ENCODE measurements at regions not wholly inside any gene's neighbourhood (a gene's known extent, or its start where the extent isn't known, plus 50 kb on each side); places are given as distances from the start of the nearest gene placed in this dataset.

DNA sequence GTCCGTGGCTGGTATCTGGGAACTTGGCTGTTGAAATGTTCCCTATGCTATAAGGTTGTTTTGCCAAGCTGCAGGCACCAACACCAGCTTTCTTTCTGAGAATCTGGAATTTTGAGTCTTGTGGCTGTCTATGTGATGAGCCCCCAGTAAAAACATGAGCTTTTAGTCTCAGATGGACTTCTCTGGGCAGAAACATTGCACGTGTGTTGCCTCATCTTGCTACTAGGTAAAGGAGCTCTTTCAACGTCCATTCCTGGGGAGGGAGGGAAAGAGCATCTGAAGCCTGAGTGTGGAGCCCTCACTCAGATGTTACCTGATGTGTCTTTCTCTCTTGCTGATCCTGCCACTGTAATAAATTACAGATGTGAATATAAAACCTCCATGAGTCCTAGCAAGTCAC, 183.8 kb upstream of the LHX5 start:
- H3K9me3 ChIP-seq (ENCODE audit: control insufficient read depth, low read length) = peaks cover 9% of the 10 kb centered on the region
- 86% methylated on average over 3 of the region's 3 CpGs for WGBS

DNA sequence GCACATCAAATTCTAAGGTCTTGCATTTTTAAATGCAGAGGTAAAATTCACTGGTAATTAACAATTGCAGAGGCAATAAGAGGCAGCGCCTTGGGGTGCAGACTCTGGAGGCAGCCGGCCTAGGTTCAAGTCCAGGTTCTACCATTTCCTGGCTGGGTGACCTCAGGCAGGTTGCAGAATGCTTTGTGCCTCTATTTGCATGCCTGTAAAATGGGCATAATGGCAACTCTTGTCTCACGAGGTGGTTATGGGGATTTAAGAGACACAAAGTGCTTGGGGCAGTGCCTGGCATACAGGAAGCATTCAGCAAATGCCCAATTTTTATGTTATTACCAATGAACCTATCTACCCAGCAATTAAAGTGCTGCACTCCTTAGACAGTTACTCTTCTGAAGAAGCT, 180.0 kb upstream of the LHX5 start:
- ATAC-seq (no peak), DNase-seq (no peak)
- H3K4me3 ChIP-seq (ENCODE audit: low read length) = no peak overlapping the region
- H3K27ac ChIP-seq (ENCODE audit: low read length) = no peak overlapping the region
- peaks cover 6% of the 10 kb centered on the region for H3K27me3 ChIP-seq (ENCODE audit: control insufficient read depth, insufficient read depth)
- peaks cover 9% of the 10 kb centered on the region for H3K9me3 ChIP-seq (ENCODE audit: control insufficient read depth, low read length)
- H3K4me1 ChIP-seq (ENCODE audit: control insufficient read depth, insufficient read depth, low read length) = no peaks in the 10 kb centered on the region
- intact Hi-C loops (cut with DNase I) = no loop called here
- 75% methylated on average over 3 of the region's 3 CpGs for WGBS

More for the DNA sequence above, 183.8 kb upstream of the LHX5 start:
- ATAC-seq (no peak), DNase-seq (no peak)
- Histone ChIP-seq H3K27me3 (ENCODE audit: control insufficient read depth, insufficient read depth) (peaks cover 6% of the 10 kb centered on the region), H3K4me1 (ENCODE audit: control insufficient read depth, insufficient read depth, low read length) (no peaks in the 10 kb centered on the region), H3K4me3 (ENCODE audit: low read length) (no peak overlapping the region), H3K27ac (ENCODE audit: low read length) (no peak overlapping the region)
- intact Hi-C loops (cut with DNase I) = no loop called here

DNA sequence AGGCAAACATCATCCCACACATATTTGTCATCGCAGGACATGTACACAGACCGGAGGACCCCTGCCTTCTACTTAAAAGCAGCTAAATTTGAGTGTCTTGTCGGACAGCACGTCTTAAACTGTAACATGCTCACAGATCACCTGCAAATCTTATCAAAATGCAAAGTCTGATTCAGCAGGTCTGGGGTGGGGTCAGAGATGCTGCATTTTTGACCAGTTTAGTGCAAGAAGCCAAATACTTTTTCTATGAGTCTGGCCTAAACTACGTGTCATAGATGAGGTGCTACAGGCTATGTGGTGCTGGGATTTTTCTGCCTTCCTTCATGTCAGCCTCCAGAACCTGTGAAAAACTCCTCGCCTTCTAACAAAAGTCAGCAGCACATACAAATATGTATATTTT, 178.8 kb upstream of the LHX5 start:
- intact Hi-C loops (cut with DNase I) = no loop called here
- H3K27ac ChIP-seq (ENCODE audit: low read length) = no peak overlapping the region
- no peaks in the 10 kb centered on the region for H3K4me1 ChIP-seq (ENCODE audit: control insufficient read depth, insufficient read depth, low read length)
- H3K4me3 ChIP-seq (ENCODE audit: low read length) = no peak overlapping the region
- 58% methylated on average over 6 of the region's 6 CpGs for WGBS
- H3K9me3 ChIP-seq (ENCODE audit: control insufficient read depth, low read length) = peaks cover 6% of the 10 kb centered on the region
- DNase-seq (no peak), ATAC-seq (no peak)
- peaks cover 6% of the 10 kb centered on the region for H3K27me3 ChIP-seq (ENCODE audit: control insufficient read depth, insufficient read depth)

DNA sequence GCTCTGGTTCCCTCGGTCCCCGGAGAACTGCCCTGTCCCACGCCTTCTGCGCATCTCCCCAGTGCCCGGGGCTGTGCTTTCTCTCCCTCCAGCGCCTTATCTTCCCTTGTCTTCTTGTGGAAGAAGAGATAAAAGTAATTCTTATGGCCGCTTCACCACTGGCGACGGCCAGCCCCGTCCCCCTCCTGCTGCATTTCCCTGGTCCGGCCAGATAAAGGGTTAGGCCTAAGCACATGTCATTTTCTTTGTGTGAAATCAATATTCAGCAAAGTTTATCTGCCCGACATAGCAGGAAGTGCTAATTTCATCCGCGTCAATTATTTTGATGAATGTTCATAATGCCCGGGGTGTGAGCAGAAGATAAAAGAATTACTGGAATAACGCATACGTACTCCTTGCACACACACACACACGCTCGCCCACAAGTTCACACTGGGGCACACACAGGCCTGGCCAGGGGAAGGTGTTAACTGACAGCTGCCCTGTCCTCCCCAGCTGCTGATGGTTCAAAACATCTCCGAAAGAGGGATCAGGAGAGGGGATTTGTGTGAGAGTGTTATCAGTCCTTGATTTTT, 177.7 kb upstream of the LHX5 start:
- no peak for DNase-seq
- H3K4me3 ChIP-seq (ENCODE audit: low read length) = no peak overlapping the region
- H3K4me1 ChIP-seq (ENCODE audit: control insufficient read depth, insufficient read depth, low read length) = no peaks in the 10 kb centered on the region
- H3K27me3 ChIP-seq (ENCODE audit: control insufficient read depth, insufficient read depth) = peaks cover 6% of the 10 kb centered on the region
- no peak overlapping the region for H3K27ac ChIP-seq (ENCODE audit: low read length)
- H3K9me3 ChIP-seq (ENCODE audit: control insufficient read depth, low read length) = peaks cover 4% of the 10 kb centered on the region
- 12% methylated on average over 20 of the region's 20 CpGs for WGBS
- intact Hi-C loops (cut with DNase I) = no loop called here
- no peak for ATAC-seq

DNA sequence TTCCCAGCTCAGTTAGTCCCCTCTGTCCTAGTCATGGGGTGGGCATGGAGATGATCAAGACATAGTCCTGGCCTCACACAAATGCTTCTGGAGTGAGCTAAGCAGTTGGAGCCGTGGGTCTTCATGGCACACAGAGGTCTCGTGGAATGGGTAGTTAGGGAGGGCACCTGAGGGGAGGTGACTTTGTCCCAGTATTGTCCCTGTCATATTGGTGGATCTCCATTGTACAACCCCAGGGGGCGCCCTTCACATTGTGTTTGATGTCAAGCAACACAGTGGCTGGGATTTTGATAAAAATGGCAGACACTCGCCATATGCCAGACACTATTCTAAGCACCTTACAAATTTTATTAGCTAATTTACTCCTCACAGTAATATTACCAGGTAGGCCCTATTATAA, 175.4 kb upstream of the LHX5 start:
- no peaks in the 10 kb centered on the region for H3K9me3 ChIP-seq (ENCODE audit: control insufficient read depth, low read length)
- DNase-seq (no peak), ATAC-seq (no peak)
- no peaks in the 10 kb centered on the region for H3K4me1 ChIP-seq (ENCODE audit: control insufficient read depth, insufficient read depth, low read length)
- no peak overlapping the region for H3K27ac ChIP-seq (ENCODE audit: low read length)
- H3K4me3 ChIP-seq (ENCODE audit: low read length) = no peak overlapping the region
- intact Hi-C loops (cut with DNase I) = no loop called here
- H3K27me3 ChIP-seq (ENCODE audit: control insufficient read depth, insufficient read depth) = no peaks in the 10 kb centered on the region
- 72% methylated on average over 4 of the region's 4 CpGs for WGBS

DNA sequence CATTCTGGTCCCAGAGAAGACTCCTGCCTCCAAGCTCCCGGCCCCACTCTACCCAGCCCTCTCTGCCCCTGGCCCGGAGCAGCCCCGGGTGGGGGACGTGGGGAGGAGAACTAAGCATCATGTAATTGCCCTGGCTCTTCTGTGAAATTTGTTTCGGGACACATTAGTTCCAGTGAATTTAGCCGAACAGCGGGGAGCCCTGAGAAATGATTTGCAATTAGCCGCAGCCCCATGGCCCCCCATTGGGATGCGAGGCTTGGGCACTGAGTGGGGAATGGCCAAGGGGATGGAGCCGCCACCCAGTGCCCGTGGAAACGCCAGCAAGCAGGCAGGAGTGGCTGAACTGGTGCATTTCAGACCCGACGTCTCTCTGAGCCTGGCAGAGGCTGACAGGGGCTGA, 173.9 kb upstream of the LHX5 start:
- Histone ChIP-seq H3K27me3 (ENCODE audit: control insufficient read depth, insufficient read depth) (no peaks in the 10 kb centered on the region), H3K4me1 (ENCODE audit: control insufficient read depth, insufficient read depth, low read length) (no peaks in the 10 kb centered on the region)
- 46% methylated on average over 14 of the region's 14 CpGs for WGBS

DNA sequence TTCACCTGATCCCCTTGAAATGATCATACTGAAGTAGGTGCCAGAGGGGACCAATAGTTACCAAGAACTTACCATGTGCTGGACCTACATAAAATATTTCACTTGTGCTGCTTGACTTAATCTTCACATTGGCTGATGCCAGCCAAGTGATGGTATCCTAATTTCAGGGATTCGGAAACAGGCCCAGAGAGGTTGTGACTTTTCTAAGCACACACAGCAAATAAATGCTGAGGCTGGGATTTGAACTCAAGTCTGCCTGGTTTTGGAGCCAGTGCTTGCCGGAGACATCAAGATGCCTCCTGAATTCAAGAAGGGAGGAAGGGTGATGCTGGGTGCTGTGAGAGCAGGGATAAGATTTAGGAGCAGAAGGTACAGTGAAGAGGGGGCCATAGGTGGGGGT, 173.5 kb upstream of the LHX5 start:
- intact Hi-C loops (cut with DNase I) = no loop called here
- ATAC-seq (no peak), DNase-seq (no peak)
- Histone ChIP-seq H3K4me1 (ENCODE audit: control insufficient read depth, insufficient read depth, low read length) (no peaks in the 10 kb centered on the region), H3K27ac (ENCODE audit: low read length) (no peak overlapping the region), H3K9me3 (ENCODE audit: control insufficient read depth, low read length) (no peaks in the 10 kb centered on the region), H3K27me3 (ENCODE audit: control insufficient read depth, insufficient read depth) (no peaks in the 10 kb centered on the region), H3K4me3 (ENCODE audit: low read length) (no peak overlapping the region)
- 80% methylated on average over 2 of the region's 2 CpGs for WGBS

More for the DNA sequence above, 173.9 kb upstream of the LHX5 start:
- no peaks in the 10 kb centered on the region for H3K9me3 ChIP-seq (ENCODE audit: control insufficient read depth, low read length)
- no peak overlapping the region for H3K27ac ChIP-seq (ENCODE audit: low read length)
- DNase-seq (no peak), ATAC-seq (no peak)
- intact Hi-C loops (cut with DNase I) = no loop called here
- H3K4me3 ChIP-seq (ENCODE audit: low read length) = no peak overlapping the region

DNA sequence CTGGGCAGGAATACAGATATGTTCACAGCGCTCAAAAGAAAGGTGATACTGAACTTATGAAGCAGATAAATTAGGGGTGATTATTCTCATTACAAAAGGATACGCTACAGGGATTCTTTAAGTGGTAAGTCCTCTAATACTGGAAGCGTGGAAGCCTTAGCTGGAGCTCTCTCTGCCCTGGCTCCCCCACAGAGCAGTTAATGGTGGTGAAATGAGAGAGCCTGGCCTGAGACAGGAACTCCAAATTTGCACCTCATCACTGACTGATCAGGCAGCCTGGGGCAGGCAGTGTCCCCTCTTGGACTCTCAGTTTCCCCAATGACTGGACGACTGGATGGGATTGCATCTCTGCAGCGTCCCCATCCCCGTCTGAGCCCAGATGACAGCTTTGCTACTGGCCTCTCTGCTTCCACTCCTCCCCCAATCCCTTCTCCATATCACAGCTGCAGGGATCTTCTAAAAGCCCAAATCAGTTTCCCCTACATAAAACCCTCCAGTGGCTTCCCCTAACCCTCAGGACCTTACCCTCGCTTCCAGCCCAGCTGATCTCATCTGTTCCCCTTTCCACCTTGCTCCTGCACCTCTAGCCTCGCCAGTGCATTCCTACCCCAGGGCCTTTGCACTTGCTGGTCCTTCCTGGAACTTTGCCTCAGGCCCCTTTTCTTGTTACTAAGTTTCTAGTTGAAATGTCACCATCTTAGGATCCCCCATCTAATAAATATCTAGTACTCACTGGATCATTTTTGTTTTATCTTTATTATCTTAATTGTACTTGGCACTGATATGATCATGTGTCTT, 171.7 kb upstream of the LHX5 start:
- no peak for ATAC-seq
- WGBS = 43% methylated on average over 8 of the region's 8 CpGs
- H3K27me3 ChIP-seq (ENCODE audit: control insufficient read depth, insufficient read depth) = no peaks in the 10 kb centered on the region

DNA sequence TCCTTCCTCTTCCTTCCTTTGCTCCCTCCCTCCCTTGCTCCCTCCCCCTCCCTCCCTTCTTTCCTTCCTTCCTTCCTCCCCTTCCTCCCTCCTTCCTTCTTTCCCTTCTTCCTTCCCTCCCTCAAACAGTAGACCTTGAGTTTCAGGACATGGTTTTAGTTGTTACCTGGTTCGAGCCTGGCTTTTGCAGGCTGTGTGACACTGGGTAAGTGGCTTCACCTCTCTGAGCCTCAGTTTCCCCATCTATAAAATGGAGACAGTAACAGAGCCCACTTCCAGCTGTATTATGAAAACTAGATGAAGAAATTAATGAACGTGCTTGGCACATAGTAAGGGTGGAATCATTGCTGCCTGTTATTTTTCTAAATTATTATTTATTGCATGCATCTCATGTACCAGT, 171.0 kb upstream of the LHX5 start:
- H3K9me3 ChIP-seq (ENCODE audit: control insufficient read depth, low read length) = no peaks in the 10 kb centered on the region
- no peaks in the 10 kb centered on the region for H3K27me3 ChIP-seq (ENCODE audit: control insufficient read depth, insufficient read depth)
- no peak overlapping the region for H3K27ac ChIP-seq (ENCODE audit: low read length)
- ATAC-seq = no peak
- DNase-seq = no peak
- 41% methylated on average over 2 of the region's 2 CpGs for WGBS
- H3K4me1 ChIP-seq (ENCODE audit: control insufficient read depth, insufficient read depth, low read length) = no peaks in the 10 kb centered on the region
- no peak overlapping the region for H3K4me3 ChIP-seq (ENCODE audit: low read length)
- intact Hi-C loops (cut with DNase I) = no loop called here

More for the DNA sequence above, 171.7 kb upstream of the LHX5 start:
- Histone ChIP-seq H3K27ac (ENCODE audit: low read length) (no peak overlapping the region), H3K4me3 (ENCODE audit: low read length) (no peak overlapping the region), H3K9me3 (ENCODE audit: control insufficient read depth, low read length) (no peaks in the 10 kb centered on the region), H3K4me1 (ENCODE audit: control insufficient read depth, insufficient read depth, low read length) (no peaks in the 10 kb centered on the region)
- no peak for DNase-seq
- intact Hi-C loops (cut with DNase I) = no loop called here

DNA sequence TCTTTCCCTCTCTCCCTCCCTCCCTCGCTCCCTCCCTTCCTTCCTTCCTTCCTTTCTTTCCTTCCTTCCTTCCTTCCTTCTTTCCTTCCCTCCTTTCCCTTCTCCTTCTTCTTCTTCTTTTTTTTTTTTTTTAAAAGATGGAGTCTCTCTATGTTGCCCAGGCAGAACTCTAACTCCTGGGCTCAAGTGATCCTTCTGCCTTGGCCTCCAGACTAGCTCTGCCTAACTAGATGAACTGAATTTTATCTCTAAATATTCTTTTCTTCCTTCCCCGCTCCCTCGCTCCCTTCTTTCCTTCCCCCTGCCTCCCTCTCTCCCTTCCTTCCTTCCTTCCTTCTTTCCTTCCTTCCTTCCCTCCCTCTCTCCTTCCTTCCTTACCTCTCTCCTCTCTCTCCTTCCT, 170.5 kb upstream of the LHX5 start:
- Histone ChIP-seq H3K27me3 (ENCODE audit: control insufficient read depth, insufficient read depth) (no peaks in the 10 kb centered on the region), H3K4me1 (ENCODE audit: control insufficient read depth, insufficient read depth, low read length) (no peaks in the 10 kb centered on the region), H3K9me3 (ENCODE audit: control insufficient read depth, low read length) (no peaks in the 10 kb centered on the region), H3K27ac (ENCODE audit: low read length) (no peak overlapping the region), H3K4me3 (ENCODE audit: low read length) (no peak overlapping the region)
- intact Hi-C loops (cut with DNase I) = no loop called here
- ATAC-seq = no peak
- DNase-seq = no peak
- WGBS = 68% methylated on average over 3 of the region's 3 CpGs

DNA sequence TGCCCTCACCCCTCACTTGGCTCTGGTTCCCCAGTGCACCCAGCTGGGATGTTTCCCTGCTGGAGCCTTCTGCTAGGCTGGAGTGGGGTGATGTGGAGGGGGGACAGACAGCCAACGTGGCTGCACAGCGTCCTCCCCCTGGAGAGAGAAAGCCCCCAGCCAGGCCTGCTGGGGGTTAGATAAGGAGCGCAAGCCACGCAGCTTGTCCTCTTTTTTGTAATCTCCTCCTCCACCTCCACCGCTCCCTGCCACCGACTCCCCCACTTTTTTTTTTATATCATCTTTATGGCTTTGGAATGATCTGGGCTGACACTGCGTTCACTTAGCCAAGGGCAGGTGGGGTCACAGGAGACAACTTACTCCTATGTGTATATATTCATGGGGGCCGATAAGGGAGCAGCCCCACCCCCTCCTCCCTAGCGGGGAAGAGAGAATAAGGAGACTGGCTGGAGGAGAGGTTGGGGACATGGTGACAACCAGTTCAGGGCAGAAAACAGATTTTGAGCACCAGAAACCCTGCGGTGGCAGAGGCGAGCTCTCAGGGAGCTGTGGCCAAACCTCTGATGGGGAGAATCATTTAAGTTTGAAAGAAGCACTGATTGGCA, 169.9 kb upstream of the LHX5 start:
- no peaks in the 10 kb centered on the region for H3K9me3 ChIP-seq (ENCODE audit: control insufficient read depth, low read length)
- DNase-seq (no peak), ATAC-seq (no peak)
- H3K27me3 ChIP-seq (ENCODE audit: control insufficient read depth, insufficient read depth) = no peaks in the 10 kb centered on the region
- no peak overlapping the region for H3K4me3 ChIP-seq (ENCODE audit: low read length)
- WGBS = 19% methylated on average over 11 of the region's 11 CpGs
- H3K4me1 ChIP-seq (ENCODE audit: control insufficient read depth, insufficient read depth, low read length) = no peaks in the 10 kb centered on the region
- H3K27ac ChIP-seq (ENCODE audit: low read length) = no peak overlapping the region
- intact Hi-C loops (cut with DNase I) = no loop called here
